Bronchial epithelial cell (primary cell): ENCODE measurements at regions not wholly inside any gene's neighbourhood (a gene's known extent, or its start where the extent isn't known, plus 50 kb on each side); places are given as distances from the start of the nearest gene placed in this dataset.

Source experiments
- DNase-seq: peaks from one replicate; pipeline ENCODE4 v3.0.0-alpha.2; 2010; ENCODE audit warnings: low read depth
- FAIRE-seq: peaks from 2 replicates; lab custom pipeline; 2011; peaks lifted over from hg19 to GRCh38; lab: Jason Lieb, UNC
- H3K27me3 ChIP-seq: 2 replicates; pipeline ENCODE4 v1.5.1; 2011; ENCODE audit warnings: low read length; ENCODE audit not compliant: control insufficient read depth, insufficient read depth
- H3K36me3 ChIP-seq: 2 replicates; pipeline ENCODE4 v1.5.1; 2011; ENCODE audit warnings: low read length; ENCODE audit not compliant: control insufficient read depth, insufficient read depth
- H3K4me3 ChIP-seq: 2 replicates; pipeline ENCODE4 v1.5.1; 2011; ENCODE audit warnings: mild to moderate bottlenecking, low read depth, low read length, control low read depth
- TF ChIP-seq, protein P1 (sequence below): IDR thresholded peaks from 2 replicates; pipeline ENCODE4 v1.5.1; 2011; ENCODE audit warnings: mild to moderate bottlenecking, moderate library complexity, low read length, control low read depth, inconsistent platforms; ENCODE audit not compliant: insufficient read depth, severe bottlenecking

DNA sequence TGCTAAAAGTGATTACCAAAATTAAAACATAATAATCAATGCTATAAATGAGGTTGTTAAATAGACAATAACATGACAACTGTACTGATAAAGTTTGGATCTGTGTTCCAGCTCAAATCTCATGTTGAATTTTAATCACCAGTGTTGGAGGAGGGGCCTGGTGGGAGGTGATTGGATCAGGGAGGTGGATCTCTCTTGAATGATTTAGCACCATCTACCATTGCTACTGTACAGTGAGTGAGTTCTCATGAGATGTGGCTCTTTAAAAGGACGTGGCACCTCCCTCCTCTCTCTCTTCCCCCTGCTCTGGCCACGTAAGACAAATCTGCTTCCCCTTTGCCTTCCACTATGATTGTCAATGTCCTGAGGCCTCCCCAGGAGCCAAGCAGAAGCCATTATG lies 77.5 kb downstream of the HTR5A start:
- DNase-seq (no peak), FAIRE-seq (no peak)
- Histone ChIP-seq H3K27me3 (no peaks in the 10 kb centered on the region), H3K36me3 (no peaks in the 10 kb centered on the region), H3K4me3 (no peak overlapping the region)
- TF ChIP-seq, protein P1, sequence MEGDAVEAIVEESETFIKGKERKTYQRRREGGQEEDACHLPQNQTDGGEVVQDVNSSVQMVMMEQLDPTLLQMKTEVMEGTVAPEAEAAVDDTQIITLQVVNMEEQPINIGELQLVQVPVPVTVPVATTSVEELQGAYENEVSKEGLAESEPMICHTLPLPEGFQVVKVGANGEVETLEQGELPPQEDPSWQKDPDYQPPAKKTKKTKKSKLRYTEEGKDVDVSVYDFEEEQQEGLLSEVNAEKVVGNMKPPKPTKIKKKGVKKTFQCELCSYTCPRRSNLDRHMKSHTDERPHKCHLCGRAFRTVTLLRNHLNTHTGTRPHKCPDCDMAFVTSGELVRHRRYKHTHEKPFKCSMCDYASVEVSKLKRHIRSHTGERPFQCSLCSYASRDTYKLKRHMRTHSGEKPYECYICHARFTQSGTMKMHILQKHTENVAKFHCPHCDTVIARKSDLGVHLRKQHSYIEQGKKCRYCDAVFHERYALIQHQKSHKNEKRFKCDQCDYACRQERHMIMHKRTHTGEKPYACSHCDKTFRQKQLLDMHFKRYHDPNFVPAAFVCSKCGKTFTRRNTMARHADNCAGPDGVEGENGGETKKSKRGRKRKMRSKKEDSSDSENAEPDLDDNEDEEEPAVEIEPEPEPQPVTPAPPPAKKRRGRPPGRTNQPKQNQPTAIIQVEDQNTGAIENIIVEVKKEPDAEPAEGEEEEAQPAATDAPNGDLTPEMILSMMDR: no peak

DNA sequence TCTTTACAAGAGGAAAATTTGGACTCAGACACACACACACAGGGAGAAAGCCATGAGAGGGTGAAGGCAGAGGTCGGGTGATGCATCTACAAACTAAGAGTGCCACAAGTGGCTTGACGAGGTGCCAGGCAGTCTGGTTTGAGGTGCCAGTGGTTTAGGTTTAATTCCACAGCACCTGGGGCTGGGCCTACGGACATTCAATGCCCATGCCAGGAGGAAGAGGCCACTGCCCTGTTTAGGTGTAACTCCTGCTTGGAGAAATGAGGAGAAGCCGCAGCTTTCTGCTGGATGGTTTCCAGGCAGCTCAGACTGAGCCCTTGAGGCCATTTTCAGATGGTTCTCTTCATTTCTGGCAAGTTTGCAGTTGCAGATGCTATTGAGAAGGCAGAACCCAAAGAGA lies 83.6 kb downstream of the HTR5A start:
- Histone ChIP-seq H3K4me3 (no peak overlapping the region), H3K36me3 (no peaks in the 10 kb centered on the region), H3K27me3 (no peaks in the 10 kb centered on the region)
- DNase-seq (no peak), FAIRE-seq (no peak)
- TF ChIP-seq, protein P1: no peak

DNA sequence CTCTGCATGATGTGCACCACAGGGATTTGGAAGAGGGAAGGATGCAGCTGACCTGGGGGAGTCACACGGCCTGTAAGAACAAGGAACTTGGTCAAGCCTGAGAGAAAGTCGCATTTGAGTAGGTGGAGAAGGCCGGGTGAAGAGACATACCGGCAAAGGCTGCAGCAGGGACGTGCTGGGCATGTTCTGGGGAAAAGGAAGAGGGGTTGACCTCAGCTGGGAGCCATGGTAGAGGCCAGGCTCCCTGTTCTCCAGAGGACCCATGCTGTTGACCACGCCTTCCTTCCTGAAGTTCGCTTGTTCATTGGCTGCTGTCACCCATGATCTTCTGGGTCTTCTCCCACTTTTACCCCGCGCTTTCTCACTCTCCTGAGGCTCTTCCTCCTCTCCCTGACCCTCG lies 84.5 kb downstream of the HTR5A start:
- no peak overlapping the region for H3K4me3 ChIP-seq
- no peaks in the 10 kb centered on the region for H3K27me3 ChIP-seq
- DNase-seq: no peak
- TF ChIP-seq, protein P1: no peak
- no peaks in the 10 kb centered on the region for H3K36me3 ChIP-seq
- no peak for FAIRE-seq

DNA sequence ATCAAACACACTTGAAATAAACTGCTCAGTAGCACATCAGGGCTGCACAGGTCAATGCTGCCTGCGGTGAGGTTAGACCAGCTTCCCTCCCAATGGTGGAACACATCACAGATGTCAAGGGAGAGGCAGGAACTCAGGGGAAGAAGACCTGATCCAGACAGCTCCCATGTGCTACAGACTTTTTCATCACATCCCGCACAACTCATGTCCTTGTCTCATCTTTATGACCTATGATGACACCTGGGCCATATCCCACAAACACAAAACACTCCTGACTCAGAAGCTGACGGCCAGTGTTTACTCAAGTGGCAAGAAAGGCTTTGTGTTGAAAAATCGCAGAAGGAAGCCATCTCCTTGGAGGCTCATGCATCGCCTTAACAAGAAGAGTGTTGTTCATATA lies 91.6 kb downstream of the HTR5A start:
- H3K27me3 ChIP-seq: no peaks in the 10 kb centered on the region
- H3K36me3 ChIP-seq: no peaks in the 10 kb centered on the region
- H3K4me3 ChIP-seq: no peak overlapping the region
- FAIRE-seq (no peak), DNase-seq (no peak)
- TF ChIP-seq, protein P1: no peak

DNA sequence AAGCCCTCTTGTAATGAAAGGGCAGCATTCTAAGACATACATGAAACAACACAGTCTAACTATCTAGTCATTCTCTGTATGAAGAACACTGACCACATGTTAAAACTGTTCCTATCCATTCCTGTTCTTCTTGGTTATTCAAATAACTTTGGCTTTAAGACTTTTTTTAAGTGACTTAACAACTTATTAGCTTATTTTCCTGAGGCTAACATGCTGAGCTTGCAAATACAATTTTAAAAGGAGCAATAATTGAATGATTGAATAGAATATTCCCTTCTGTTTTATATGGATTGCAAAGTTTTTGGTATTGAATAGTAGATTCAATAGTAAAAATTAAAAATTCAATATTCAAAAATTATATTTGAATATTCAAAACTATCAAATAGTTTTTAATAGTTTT lies 92.3 kb downstream of the HTR5A start:
- FAIRE-seq (no peak), DNase-seq (no peak)
- Histone ChIP-seq H3K36me3 (no peaks in the 10 kb centered on the region), H3K4me3 (no peak overlapping the region), H3K27me3 (no peaks in the 10 kb centered on the region)
- TF ChIP-seq, protein P1: no peak

DNA sequence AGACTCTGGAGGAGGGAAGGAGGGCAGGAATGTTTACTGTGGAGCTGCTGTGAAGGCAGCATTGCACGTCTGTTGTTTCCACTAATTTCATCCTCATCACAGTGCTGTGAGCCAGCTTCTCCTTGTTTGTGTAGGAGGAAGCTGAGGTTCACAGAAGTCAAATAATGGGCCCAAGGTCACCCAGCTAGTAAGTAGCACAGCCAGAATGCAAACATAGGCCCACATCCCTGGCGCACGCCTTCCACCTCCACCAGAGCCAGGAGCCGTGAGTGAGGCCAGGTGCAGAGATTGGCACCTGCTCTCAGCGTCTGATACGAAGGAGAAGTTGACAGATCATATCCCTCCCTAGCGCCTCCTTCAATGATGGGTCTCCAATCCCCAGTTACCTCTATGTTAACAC lies 93.6 kb downstream of the HTR5A start:
- DNase-seq (no peak), FAIRE-seq (no peak)
- TF ChIP-seq, protein P1: no peak
- no peaks in the 10 kb centered on the region for H3K36me3 ChIP-seq
- no peaks in the 10 kb centered on the region for H3K27me3 ChIP-seq
- no peak overlapping the region for H3K4me3 ChIP-seq
